ENCODE measurements at regions not wholly inside any gene's neighbourhood (a gene's known extent, or its start where the extent isn't known, plus 50 kb on each side); places are given as distances from the start of the nearest gene placed in this dataset.

DNA sequence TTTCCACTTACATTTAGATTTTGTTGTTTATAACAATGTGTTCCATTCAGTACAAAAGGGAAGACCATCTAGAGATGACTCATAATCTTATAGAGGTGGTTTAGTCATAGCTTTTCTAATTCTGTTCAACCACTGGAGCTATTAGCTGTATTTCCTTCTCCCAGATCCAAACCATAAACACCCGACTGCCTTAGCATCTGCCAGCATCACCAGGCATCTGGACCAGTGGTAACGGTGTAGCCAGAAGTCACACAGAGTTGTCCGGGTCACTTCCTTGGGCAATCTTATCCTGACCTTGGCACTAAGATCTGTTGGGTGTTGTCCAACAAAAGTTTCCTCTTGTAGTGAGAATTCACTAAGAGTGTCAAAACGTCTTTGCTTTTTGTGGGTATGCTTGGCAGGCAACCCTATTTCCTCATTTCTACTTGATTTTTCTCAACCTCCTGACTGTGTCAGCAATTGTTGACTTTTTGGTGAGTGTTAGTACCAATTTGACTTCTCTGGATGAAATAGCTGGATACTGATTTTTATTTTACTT, 372.1 kb upstream of the B3GALT2 start:
- no peak overlapping the region for H3K4me3 ChIP-seq (ENCODE audit: low read length)
- no peaks in the 10 kb centered on the region for H3K4me1 ChIP-seq (ENCODE audit: control insufficient read depth, insufficient read depth, low read length)
- H3K27ac ChIP-seq (ENCODE audit: low read depth, low read length): no peak overlapping the region
- H3K27me3 ChIP-seq (ENCODE audit: control insufficient read depth, insufficient read depth, low read length): no peaks in the 10 kb centered on the region
- no peak overlapping the region for H3K9ac ChIP-seq (ENCODE audit: low read length)
- no peaks in the 10 kb centered on the region for H3K36me3 ChIP-seq (ENCODE audit: control insufficient read depth, insufficient read depth, low read length)

DNA sequence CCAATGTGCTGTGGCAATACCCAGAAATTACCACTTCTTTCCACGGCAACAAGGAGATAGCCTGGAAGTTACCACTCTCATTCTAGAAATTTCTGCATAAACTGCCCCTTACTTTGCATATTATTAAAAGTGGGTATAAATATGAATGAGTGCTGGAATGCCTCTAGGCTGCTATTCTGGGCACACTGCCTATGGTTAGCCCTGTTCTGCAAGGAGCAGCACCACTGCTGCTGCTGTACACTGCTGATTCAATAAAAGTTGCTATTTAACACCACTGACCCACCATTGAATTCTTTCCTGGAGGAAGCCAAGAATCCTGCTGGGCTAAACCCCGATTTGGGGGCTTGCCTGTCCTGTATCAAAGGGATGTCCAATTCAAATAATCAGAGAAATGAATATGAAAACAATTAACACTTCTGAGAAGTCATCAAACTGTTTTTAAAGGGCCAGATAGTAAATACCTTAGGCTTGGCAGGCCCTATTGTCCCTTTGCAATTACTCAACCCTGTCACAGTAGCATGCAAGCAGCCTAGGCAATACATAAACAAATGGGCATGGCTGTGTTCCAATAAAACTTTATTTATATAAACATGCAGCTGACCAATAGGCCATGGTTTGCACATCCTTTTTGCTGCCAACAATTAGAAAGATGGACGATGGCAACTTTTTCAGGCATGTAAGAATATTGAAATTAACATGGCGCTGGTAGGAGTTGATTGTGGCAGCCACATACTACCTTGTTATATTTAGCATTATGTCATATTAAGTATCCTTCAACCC, 369.4 kb upstream of the B3GALT2 start:
- H3K9ac ChIP-seq (ENCODE audit: low read length): no peak overlapping the region
- no peaks in the 10 kb centered on the region for H3K27me3 ChIP-seq (ENCODE audit: control insufficient read depth, insufficient read depth, low read length)
- H3K4me3 ChIP-seq (ENCODE audit: low read length): no peak overlapping the region
- H3K36me3 ChIP-seq (ENCODE audit: control insufficient read depth, insufficient read depth, low read length): no peaks in the 10 kb centered on the region
- H3K27ac ChIP-seq (ENCODE audit: low read depth, low read length): no peak overlapping the region
- no peaks in the 10 kb centered on the region for H3K4me1 ChIP-seq (ENCODE audit: control insufficient read depth, insufficient read depth, low read length)

DNA sequence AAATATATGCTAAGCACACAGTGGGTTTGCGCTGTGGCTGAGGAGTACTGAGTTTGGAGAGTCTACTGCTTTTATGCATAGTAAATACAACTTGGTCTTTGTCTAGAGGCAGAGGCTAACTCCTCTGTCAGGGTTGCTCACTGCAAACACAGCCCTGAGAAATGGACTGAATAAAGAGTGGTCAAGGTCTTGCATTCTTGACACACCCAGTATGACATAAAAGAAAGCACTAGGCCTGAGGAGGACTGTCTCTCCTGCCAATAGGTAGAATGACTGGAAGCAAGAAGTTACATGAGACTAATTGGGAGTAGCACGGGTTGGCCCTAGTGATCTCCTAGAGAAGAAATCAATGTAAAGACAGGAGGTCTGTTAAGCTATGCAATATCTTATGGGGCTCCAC, 367.2 kb upstream of the B3GALT2 start:
- no peak overlapping the region for H3K4me3 ChIP-seq (ENCODE audit: low read length)
- no peaks in the 10 kb centered on the region for H3K36me3 ChIP-seq (ENCODE audit: control insufficient read depth, insufficient read depth, low read length)
- no peak overlapping the region for H3K27ac ChIP-seq (ENCODE audit: low read depth, low read length)
- no peaks in the 10 kb centered on the region for H3K27me3 ChIP-seq (ENCODE audit: control insufficient read depth, insufficient read depth, low read length)
- H3K9ac ChIP-seq (ENCODE audit: low read length): no peak overlapping the region
- no peaks in the 10 kb centered on the region for H3K4me1 ChIP-seq (ENCODE audit: control insufficient read depth, insufficient read depth, low read length)

DNA sequence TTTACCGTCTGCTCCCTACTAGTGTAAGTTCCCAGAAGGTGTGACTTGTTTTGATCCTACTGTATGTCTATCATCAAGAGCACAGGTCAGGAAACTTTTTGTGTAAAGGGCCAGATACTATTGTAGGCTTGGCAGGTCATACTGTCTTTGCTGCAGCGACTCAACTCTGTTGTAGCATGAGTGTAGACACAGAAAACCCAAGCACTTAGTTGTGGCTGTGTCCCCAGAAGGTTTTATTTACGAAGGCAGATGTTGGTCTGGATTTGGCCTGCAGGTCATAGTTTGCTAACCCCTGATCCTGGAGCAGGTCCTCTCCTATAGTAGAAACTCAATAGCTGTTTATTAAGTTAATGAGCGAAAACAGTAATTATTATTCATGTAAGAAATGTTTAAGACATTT, 365.9 kb upstream of the B3GALT2 start:
- Histone ChIP-seq H3K27ac (ENCODE audit: low read depth, low read length) (no peak overlapping the region), H3K9ac (ENCODE audit: low read length) (no peak overlapping the region), H3K27me3 (ENCODE audit: control insufficient read depth, insufficient read depth, low read length) (no peaks in the 10 kb centered on the region), H3K36me3 (ENCODE audit: control insufficient read depth, insufficient read depth, low read length) (no peaks in the 10 kb centered on the region), H3K4me1 (ENCODE audit: control insufficient read depth, insufficient read depth, low read length) (no peaks in the 10 kb centered on the region), H3K4me3 (ENCODE audit: low read length) (no peak overlapping the region)

DNA sequence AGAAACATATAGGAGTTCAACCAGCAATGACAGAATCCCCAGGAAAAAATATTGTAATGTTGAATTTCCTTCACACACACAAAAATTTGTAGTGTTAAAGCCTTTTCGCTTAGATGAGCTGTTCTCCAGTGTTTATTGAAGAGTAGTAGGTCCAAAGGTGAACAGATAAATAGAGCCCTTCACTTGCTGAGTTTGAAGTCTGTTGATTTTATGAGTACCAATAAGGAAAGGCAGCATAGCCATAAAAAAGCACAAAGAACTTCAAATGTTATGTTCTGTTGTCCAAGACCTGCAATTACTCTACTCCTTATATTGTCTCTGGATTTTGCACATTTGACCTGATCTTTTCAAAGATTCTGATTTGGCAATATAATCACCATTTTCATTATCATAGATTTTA, 362.7 kb upstream of the B3GALT2 start:
- no peaks in the 10 kb centered on the region for H3K4me1 ChIP-seq (ENCODE audit: control insufficient read depth, insufficient read depth, low read length)
- H3K9ac ChIP-seq (ENCODE audit: low read length): no peak overlapping the region
- no peak overlapping the region for H3K27ac ChIP-seq (ENCODE audit: low read depth, low read length)

DNA sequence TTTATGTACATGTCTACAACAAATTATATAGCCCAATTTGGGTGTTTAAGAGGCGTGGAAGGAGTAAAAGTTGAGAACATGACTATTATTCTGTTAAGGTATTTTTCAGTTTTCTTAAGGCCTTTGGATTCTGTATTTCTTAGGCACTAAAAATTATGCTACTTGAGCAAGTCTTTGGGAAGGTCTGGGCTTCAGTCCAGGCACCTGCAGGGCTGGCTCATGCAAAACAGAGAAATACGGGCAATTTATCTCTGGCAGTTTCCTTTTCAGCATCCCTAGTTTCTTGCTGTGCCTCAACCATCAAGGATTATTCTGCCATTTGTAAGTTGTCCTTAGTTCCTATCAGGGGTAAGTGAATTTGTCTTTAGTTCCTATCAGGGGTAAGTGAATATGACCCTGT, 358.8 kb upstream of the B3GALT2 start:
- Histone ChIP-seq H3K36me3 (ENCODE audit: control insufficient read depth, insufficient read depth, low read length) (no peaks in the 10 kb centered on the region), H3K9ac (ENCODE audit: low read length) (no peak overlapping the region), H3K4me3 (ENCODE audit: low read length) (no peak overlapping the region), H3K27me3 (ENCODE audit: control insufficient read depth, insufficient read depth, low read length) (no peaks in the 10 kb centered on the region), H3K4me1 (ENCODE audit: control insufficient read depth, insufficient read depth, low read length) (no peaks in the 10 kb centered on the region), H3K27ac (ENCODE audit: low read depth, low read length) (no peak overlapping the region)

More for the DNA sequence above, 362.7 kb upstream of the B3GALT2 start:
- H3K27me3 ChIP-seq (ENCODE audit: control insufficient read depth, insufficient read depth, low read length): no peaks in the 10 kb centered on the region
- no peaks in the 10 kb centered on the region for H3K36me3 ChIP-seq (ENCODE audit: control insufficient read depth, insufficient read depth, low read length)
- H3K4me3 ChIP-seq (ENCODE audit: low read length): no peak overlapping the region

DNA sequence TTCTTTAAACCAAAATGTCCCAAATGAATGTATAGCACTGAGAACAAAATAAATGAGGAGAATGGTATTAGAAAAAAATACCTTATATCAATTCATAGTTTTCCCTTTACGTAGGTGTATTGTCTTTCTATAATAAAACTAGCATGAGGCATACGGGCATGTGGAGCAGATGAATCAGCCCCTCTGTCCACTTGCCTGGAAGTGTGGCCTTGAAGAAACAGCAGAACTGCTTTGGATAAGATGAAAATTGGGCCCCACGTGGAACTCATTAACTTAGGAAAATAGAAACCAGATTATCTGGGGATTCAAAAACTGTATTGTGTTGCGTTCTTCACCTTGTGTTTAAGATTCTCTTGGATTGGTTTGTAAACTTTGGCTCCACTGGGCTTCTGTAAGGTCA, 356.8 kb upstream of the B3GALT2 start:
- Histone ChIP-seq H3K9ac (ENCODE audit: low read length) (no peak overlapping the region), H3K27ac (ENCODE audit: low read depth, low read length) (no peak overlapping the region)

DNA sequence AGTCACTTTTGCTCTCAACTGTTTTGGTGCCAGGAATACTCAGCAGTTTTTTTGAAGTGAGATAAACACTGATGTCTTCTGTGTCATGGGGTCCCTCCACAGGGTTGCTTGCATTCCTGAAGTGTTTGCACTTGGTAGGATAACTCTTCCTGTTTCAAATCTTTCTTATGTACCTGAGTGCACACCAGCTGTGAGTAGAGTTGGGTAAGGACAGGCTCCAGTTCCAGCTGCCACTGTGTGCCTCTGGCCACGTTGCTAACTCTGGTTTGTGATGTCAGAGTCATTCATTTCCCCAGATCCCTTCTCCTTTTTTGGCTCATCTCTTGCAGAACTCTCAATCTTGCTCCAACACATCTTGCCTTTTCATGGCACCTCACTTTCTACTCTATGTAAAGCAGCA, 356.3 kb upstream of the B3GALT2 start:
- Histone ChIP-seq H3K27me3 (ENCODE audit: control insufficient read depth, insufficient read depth, low read length) (no peaks in the 10 kb centered on the region), H3K4me1 (ENCODE audit: control insufficient read depth, insufficient read depth, low read length) (no peaks in the 10 kb centered on the region), H3K36me3 (ENCODE audit: control insufficient read depth, insufficient read depth, low read length) (no peaks in the 10 kb centered on the region), H3K9ac (ENCODE audit: low read length) (no peak overlapping the region), H3K4me3 (ENCODE audit: low read length) (no peak overlapping the region), H3K27ac (ENCODE audit: low read depth, low read length) (no peak overlapping the region)

More for the DNA sequence above, 356.8 kb upstream of the B3GALT2 start:
- H3K36me3 ChIP-seq (ENCODE audit: control insufficient read depth, insufficient read depth, low read length): no peaks in the 10 kb centered on the region
- H3K27me3 ChIP-seq (ENCODE audit: control insufficient read depth, insufficient read depth, low read length): no peaks in the 10 kb centered on the region
- H3K4me1 ChIP-seq (ENCODE audit: control insufficient read depth, insufficient read depth, low read length): no peaks in the 10 kb centered on the region
- no peak overlapping the region for H3K4me3 ChIP-seq (ENCODE audit: low read length)

DNA sequence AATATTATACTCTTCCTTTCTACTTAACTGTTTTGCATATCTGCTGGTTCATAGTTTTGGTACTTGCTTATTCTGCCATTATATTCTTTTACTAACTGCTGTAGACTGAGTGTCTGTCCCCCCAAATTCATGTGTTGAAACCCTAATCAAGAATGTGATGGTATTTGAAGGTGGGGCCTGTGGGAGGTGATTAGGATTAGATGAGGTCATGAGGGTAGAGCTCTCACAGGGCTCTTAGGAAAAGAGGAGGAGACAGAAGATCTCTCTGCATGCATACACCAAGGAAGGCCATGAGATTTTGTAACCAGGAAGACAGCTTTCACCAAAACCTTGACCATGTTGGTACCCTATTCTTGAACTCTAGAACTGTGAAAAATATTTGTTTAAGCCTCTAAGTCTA, 354.1 kb upstream of the B3GALT2 start:
- Histone ChIP-seq H3K36me3 (ENCODE audit: control insufficient read depth, insufficient read depth, low read length) (no peaks in the 10 kb centered on the region), H3K27ac (ENCODE audit: low read depth, low read length) (no peak overlapping the region), H3K27me3 (ENCODE audit: control insufficient read depth, insufficient read depth, low read length) (no peaks in the 10 kb centered on the region), H3K9ac (ENCODE audit: low read length) (no peak overlapping the region), H3K4me1 (ENCODE audit: control insufficient read depth, insufficient read depth, low read length) (no peaks in the 10 kb centered on the region), H3K4me3 (ENCODE audit: low read length) (no peak overlapping the region)

DNA sequence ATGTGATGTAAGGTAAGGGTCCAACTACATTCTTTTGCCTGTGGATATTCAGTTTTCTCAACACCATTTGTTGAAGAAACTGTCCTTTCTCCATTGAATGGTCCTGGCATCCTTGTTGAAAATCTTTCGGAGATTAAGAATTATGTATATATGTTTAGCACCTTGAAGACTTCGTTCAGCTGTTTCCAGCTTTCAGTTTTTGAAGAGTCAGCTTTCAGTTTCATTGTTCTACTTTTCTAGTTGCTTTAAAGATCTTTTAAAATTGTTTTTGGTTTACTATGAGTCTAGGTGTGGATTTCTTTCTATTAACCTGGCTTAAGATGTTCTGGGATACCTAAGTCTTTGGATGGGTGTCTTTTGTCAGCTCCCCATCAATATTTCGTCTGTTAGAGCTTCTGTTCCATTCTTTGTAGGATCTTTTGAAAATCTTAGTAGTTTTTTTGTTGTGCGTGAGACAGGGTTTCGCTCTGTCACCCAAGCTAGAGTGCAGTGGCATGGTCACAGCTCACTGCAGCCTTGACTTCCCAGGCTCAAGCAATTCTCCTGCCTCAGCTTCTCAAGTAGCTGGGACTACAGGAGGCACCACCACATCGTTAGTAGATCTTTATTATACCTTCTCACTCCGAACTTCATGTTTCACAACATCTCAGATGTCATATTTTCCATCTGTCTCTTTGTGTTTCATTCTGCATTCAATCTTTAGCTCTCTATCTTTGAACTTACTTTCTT, 353.5 kb upstream of the B3GALT2 start:
- H3K4me3 ChIP-seq (ENCODE audit: low read length): no peak overlapping the region
- no peaks in the 10 kb centered on the region for H3K27me3 ChIP-seq (ENCODE audit: control insufficient read depth, insufficient read depth, low read length)
- no peak overlapping the region for H3K9ac ChIP-seq (ENCODE audit: low read length)
- no peaks in the 10 kb centered on the region for H3K36me3 ChIP-seq (ENCODE audit: control insufficient read depth, insufficient read depth, low read length)
- no peaks in the 10 kb centered on the region for H3K4me1 ChIP-seq (ENCODE audit: control insufficient read depth, insufficient read depth, low read length)
- no peak overlapping the region for H3K27ac ChIP-seq (ENCODE audit: low read depth, low read length)

DNA sequence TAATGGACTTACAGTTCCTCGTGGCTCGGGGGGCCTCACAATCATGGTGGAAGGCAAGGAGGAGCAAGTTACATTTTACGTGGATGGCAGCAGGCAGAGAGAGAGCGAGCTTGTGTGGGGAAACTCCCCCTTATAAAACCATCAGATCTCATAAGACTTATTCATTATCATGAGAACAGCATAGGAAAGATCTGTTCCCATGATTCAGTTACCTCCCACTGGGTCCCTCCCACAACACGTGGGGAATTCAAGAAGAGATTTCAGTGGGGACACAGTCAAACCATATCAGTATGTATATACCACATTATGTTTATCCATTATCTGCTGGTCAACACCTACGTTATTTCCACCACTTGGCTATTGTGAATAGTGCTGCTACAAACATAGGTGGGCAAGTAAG, 352.3 kb upstream of the B3GALT2 start:
- Histone ChIP-seq H3K27ac (ENCODE audit: low read depth, low read length) (no peak overlapping the region), H3K4me3 (ENCODE audit: low read length) (no peak overlapping the region), H3K4me1 (ENCODE audit: control insufficient read depth, insufficient read depth, low read length) (no peaks in the 10 kb centered on the region), H3K27me3 (ENCODE audit: control insufficient read depth, insufficient read depth, low read length) (no peaks in the 10 kb centered on the region), H3K9ac (ENCODE audit: low read length) (no peak overlapping the region), H3K36me3 (ENCODE audit: control insufficient read depth, insufficient read depth, low read length) (no peaks in the 10 kb centered on the region)

DNA sequence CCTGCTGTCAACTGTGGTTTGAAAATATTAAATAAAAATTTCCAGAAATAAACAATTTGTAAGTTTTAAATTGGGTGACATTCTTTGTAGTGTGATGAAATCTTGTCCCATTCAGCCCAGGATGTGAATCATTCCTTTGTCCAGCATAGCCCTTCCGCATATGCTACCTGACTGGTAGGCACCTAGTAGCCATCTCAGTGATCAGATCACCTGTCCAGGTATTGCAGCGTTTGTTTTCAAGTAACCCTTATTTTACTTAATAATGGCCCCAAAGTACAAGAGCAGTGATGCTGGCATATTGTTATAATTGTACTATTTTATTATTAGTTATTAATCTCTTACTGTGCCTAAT, 351.6 kb upstream of the B3GALT2 start:
- Histone ChIP-seq H3K9ac (ENCODE audit: low read length) (no peak overlapping the region), H3K4me3 (ENCODE audit: low read length) (no peak overlapping the region), H3K27me3 (ENCODE audit: control insufficient read depth, insufficient read depth, low read length) (no peaks in the 10 kb centered on the region), H3K27ac (ENCODE audit: low read depth, low read length) (no peak overlapping the region), H3K36me3 (ENCODE audit: control insufficient read depth, insufficient read depth, low read length) (no peaks in the 10 kb centered on the region), H3K4me1 (ENCODE audit: control insufficient read depth, insufficient read depth, low read length) (no peaks in the 10 kb centered on the region)
